ENCODE measurements at regions not wholly inside any gene's neighbourhood (a gene's known extent, or its start where the extent isn't known, plus 50 kb on each side); places are given as distances from the start of the nearest gene placed in this dataset.

DNA sequence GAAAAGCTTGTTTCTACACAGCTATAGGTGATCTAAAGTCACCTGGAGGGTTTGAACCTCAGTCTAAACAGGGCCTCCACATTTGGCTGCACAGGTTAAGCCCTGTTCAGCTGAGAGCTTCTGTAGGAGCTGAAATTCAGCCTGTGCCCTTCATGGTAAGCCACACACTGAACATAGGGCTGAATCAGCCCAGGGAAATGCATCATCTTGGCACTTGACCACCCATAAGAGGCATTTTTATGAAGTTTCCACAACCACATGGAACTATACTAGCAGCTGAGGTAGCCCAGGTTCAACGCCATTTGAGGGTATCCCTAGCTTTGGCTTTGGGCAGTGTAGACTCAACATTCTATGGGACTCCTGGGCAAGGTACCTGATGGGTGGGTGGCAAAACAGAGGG is 126.8 kb downstream of the FAM174B start:
- TF ChIP-seq, protein P1, sequence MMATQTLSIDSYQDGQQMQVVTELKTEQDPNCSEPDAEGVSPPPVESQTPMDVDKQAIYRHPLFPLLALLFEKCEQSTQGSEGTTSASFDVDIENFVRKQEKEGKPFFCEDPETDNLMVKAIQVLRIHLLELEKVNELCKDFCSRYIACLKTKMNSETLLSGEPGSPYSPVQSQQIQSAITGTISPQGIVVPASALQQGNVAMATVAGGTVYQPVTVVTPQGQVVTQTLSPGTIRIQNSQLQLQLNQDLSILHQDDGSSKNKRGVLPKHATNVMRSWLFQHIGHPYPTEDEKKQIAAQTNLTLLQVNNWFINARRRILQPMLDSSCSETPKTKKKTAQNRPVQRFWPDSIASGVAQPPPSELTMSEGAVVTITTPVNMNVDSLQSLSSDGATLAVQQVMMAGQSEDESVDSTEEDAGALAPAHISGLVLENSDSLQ (IDR thresholded peaks at IDR 0.05) = no peak
- TF ChIP-seq TARDBP (IDR thresholded peaks at IDR 0.05) = no peak
- no peak for TF ChIP-seq FOXM1 (IDR thresholded peaks at IDR 0.05; ENCODE audit: borderline replicate concordance)
- TF ChIP-seq SP1 (IDR thresholded peaks at IDR 0.05) = no peak
- no peak for TF ChIP-seq NFRKB (IDR thresholded peaks at IDR 0.05)

Measured in HEK293T (cell line).